Activated naive CD4-positive, alpha-beta T cell treated with anti-CD3 and anti-CD28 coated beads, Interleukin-2, amount 50 U/mL, for 72 hours (primary cell): ENCODE measurements at regions not wholly inside any gene's neighbourhood (a gene's known extent, or its start where the extent isn't known, plus 50 kb on each side); places are given as distances from the start of the nearest gene placed in this dataset.
"Not testable (repeated sequence)": the region's sequence is repeated elsewhere in the genome, so short reads cannot be mapped to it uniquely, and the experiment has no call there.

ENCODE experiments used
- ATAC-seq, 2 donors: fragments of 150-1000 bp; cut with Tn5 transposase; 2 replicates each; pipeline ENCODE4 v1.10.0; 2021; ENCODE audit warnings: mild to moderate bottlenecking in 2 of 2, moderate library complexity in 2 of 2
- DNase-seq, 2 donors: peaks; one replicate each; pipeline ENCODE4 v3.0.0; 2021 to 2022; ENCODE audit warnings: low spot score in 2 of 2
- H3K27ac Mint-ChIP-seq, 2 donors: one replicate each; pipeline ENCODE4 v1.8.0; 2022; ENCODE audit warnings: mild to moderate bottlenecking in 2 of 2, mixed read lengths in 2 of 2
- H3K36me3 Mint-ChIP-seq, 2 donors: one replicate each; pipeline ENCODE4 v1.8.0; 2022; ENCODE audit warnings: mixed read lengths in 2 of 2
- H3K9me3 Mint-ChIP-seq, 2 donors: one replicate each; pipeline ENCODE4 v1.8.0; 2022; ENCODE audit warnings: mixed read lengths in 2 of 2

DNA sequence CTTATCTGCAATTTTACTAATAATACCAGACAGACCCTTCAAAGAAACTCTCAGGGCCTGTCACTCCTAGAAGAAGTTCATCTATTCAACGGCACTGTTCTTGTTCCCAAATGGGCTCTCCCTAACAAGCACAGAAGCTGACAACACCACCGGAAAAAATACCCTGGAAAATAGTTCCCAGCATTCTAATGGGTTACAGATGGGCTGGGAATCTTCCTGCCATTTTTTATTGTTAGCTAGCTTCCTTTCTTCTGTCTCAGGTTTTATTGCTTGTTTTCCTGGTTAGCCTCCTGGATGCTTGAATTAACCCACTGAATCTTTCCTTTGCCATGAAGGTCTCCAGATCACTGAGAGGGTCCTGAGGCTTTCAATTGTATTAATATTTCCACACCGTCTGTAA lies 689.8 kb upstream of the NRP1 start:
- Mint-ChIP-seq H3K27ac (no peak overlapping the region), H3K36me3 (no peaks in the 10 kb centered on the region), H3K9me3 (peaks cover 0 to 5% of the 10 kb centered on the region in 2 donors)
- DNase-seq (no peak), ATAC-seq (no peak)

DNA sequence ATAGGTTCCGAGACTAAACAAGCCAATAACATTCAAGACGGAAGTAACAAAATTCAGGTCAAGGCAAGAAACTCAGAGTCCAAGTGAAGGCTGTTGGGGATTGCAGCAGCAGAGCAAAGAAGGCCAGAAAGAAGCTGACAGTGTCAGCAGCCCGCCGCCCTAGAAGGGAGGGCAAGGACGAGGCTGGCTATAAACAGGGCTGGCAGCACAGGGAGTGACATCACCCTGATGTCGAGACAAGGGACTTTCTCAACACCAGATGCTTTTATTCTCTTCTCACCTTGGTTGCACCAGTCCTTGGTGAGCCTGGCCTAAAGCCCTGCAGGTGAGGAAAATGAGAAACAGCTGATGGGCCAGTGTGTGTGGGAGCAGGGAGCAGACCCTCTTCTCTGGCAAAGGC lies 687.7 kb upstream of the NRP1 start:
- ATAC-seq (no peak), DNase-seq (no peak)
- no peak overlapping the region for H3K27ac Mint-ChIP-seq
- peaks cover 0 to 5% of the 10 kb centered on the region in 2 donors for H3K9me3 Mint-ChIP-seq
- no peaks in the 10 kb centered on the region for H3K36me3 Mint-ChIP-seq

DNA sequence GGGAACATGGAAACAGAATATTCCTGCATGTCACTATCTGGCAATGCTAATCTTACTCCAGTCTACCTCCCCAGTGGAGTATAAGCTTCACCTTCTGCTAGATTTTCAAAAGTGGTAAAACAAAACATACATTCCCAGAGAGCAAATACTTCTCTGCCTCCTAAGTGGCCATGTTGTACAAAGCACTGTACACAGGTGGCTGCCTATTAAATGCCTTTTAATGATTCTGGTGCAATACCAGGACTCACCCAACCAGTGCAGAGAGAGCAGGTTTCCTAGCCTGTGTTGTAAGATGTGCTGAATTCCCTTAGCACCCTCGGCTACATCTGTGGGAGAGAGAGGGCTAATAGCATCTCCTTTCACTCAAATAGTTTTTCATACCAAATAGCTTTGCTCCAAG lies 684.3 kb upstream of the NRP1 start:
- ATAC-seq = no peak
- Mint-ChIP-seq H3K36me3 (no peaks in the 10 kb centered on the region), H3K27ac (no peak overlapping the region), H3K9me3 (peaks cover 0 to 9% of the 10 kb centered on the region in 2 donors)
- no peak for DNase-seq

DNA sequence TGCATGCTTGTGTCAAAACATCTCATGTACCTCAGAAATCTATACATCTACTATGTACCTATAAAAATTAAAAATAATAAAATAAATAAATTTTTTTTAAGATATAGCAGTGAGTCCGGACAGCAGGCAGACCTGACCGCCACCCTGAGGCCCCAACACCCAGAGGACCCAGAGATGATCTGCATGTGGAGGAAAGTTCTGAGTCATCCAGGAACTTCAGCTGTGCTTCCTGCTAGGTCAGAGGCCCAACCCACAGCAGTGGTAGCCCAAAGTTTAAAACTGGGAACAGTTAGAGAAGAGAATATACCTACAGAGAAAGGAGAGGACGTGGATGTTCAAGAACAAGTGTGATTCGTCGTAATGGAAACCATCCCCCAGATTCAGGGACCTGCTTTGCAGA lies 683.7 kb upstream of the NRP1 start:
- Mint-ChIP-seq H3K9me3 (peaks cover 0 to 9% of the 10 kb centered on the region in 2 donors), H3K36me3 (no peaks in the 10 kb centered on the region), H3K27ac (no peak overlapping the region)
- no peak for ATAC-seq
- no peak for DNase-seq

DNA sequence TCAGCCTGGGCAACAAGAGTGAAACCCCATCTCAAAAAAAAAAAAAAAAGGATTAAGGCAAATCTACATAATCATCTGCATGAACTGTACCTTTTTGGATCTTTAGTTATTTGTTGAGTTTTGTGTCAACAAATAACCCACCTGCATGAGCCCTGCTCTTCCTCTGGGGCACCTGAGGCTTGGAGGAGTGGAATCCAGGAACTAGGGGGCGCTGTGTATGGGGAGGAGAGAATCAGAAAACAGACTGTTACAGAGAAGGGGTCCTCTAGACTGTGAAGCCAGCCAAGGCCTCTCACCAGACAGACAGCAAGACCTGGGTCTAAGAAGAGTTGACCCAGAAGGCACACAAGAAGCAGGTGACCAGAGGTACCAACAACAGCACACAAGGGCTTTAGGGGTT lies 682.8 kb upstream of the NRP1 start:
- H3K9me3 Mint-ChIP-seq = peaks cover 0 to 9% of the 10 kb centered on the region in 2 donors

DNA sequence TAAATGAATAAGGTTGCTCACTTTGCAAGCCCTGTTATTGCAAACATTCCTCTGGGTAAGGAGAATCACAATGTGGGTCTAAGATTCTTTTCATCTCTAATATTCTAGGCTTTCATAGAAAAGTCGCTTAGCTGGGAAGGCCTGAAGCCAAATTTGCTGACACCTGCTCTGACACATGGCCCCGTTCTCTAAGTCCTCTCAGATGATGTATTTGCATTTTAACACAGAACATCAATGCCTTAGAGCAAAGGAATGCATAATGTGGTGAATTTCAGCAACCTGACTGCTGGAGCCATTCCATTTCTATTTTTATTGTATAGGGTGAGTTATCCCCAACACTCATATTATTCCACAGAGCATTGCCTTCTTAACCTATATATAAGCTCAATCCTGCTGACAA lies 682.1 kb upstream of the NRP1 start:
- DNase-seq (no peak), ATAC-seq (no peak)
- Mint-ChIP-seq H3K9me3 (peaks cover 0 to 4% of the 10 kb centered on the region in 2 donors), H3K27ac (no peak overlapping the region), H3K36me3 (no peaks in the 10 kb centered on the region)

More for the DNA sequence above, 682.8 kb upstream of the NRP1 start:
- no peak for ATAC-seq
- no peaks in the 10 kb centered on the region for H3K36me3 Mint-ChIP-seq
- no peak for DNase-seq
- H3K27ac Mint-ChIP-seq = no peak overlapping the region

DNA sequence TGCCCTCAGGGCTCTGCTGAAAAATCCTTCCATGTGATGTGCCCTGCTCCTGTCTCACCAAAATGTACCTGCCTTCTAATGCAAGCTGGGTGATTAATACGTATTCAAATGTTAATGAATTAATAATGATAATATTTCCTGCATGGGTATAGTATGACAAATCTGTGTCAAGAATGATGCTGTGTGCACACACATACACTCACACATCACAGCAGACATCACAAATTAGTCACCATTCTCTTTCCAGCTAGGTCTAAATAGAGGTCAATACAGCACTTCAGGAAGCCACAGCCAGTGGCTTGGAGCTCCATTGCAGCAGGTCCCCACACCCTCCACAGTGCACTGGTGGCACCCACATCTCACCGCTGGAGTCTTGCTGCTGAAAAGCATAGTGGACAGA lies 681.2 kb upstream of the NRP1 start:
- Mint-ChIP-seq H3K36me3 (no peaks in the 10 kb centered on the region), H3K27ac (no peak overlapping the region), H3K9me3 (peaks cover 0 to 4% of the 10 kb centered on the region in 2 donors)
- DNase-seq (no peak), ATAC-seq (no peak)

DNA sequence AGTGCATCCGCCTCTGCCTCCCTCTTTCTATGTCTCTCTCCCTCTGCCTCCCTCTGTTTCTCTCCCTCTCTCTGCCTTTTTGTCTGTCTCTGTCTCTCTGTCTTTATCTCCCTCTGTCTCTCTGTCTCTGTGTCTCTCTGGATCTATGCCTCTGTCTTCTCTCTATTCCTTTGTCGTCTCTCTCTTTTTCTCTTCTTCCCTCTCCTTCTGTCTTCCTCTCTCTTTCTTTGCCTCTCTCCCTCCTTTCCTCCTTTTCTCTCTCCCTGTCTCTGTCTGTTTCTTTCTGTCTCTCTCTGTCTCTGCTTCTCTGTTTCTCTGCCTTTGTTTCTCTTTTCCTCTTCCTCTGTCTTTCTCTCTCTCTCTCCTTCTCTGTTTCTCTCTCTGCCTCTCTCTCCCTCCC lies 678.8 kb upstream of the NRP1 start:
- DNase-seq = no peak

DNA sequence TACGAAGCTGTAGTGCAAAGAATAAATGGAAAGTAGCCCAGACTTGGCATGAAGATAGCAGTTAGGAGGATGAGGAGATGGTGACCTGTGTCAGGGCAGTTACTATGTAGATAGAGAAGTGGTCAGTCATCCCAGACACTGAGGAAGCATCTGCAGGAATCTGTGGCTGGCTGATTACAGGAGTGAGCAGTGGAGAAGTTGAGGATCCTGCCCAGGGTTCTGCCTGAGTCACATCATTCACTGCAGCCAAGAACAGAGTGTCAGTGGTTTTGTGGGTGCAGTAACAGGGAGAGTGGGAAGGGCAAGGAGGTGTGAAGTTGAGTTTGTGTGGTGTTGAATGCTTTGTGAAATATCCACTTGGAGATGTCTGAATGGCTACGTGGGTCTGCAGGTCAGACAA lies 676.4 kb upstream of the NRP1 start:
- Mint-ChIP-seq H3K27ac (no peak overlapping the region), H3K9me3 (peaks cover 0 to 2% of the 10 kb centered on the region in 2 donors), H3K36me3 (no peaks in the 10 kb centered on the region)
- no peak for ATAC-seq
- no peak for DNase-seq

More for the DNA sequence above, 678.8 kb upstream of the NRP1 start:
- no peak for ATAC-seq
- H3K27ac Mint-ChIP-seq = peak overlapping the region; percentile 9 to 41
- peaks cover 0 to 4% of the 10 kb centered on the region in 2 donors for H3K9me3 Mint-ChIP-seq
- H3K36me3 Mint-ChIP-seq = no peaks in the 10 kb centered on the region

DNA sequence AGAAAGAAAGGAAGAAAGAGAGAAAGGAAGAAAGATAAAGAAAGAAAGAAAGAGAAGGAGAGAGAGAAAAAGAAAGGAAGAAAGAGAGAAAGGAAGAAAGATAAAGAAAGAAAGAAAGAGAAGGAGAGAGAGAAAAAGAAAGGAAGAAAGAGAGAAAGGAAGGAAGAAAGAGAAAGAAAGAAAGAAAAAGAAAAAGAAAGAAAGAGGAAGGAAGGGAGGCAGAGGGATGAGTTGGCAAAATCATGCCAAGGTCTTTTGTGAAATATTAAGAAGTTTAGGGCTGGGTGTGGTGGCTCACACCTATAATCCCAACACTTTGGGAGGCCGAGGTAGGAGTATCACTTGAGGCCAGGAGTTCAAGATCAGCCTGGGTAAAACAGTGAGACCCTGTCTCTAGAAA lies 675.8 kb upstream of the NRP1 start:
- not testable (repeated sequence) for DNase-seq, H3K36me3 Mint-ChIP-seq, H3K9me3 Mint-ChIP-seq, ATAC-seq, H3K27ac Mint-ChIP-seq

DNA sequence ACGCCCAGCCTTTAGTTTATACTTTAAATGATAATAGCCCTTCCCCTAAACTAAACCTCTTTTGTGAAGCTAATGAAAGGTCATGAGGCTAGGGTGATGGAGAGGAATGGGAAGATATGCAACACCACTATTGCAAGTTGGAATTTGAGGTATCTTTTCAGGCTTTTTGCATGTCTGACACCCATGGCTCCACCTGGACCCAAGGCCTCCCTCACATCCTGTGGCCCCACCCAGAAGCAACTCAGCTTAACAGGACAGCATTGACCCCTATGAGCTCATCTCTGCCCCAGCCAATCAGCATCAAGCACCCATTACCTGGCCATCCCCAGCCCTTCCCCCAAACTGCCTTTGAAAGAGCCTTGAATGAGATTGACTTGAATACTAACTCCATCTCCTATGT lies 674.2 kb upstream of the NRP1 start:
- DNase-seq = no peak
- no peaks in the 10 kb centered on the region for H3K9me3 Mint-ChIP-seq
- ATAC-seq = no peak
- no peak overlapping the region for H3K27ac Mint-ChIP-seq
- H3K36me3 Mint-ChIP-seq = no peaks in the 10 kb centered on the region

DNA sequence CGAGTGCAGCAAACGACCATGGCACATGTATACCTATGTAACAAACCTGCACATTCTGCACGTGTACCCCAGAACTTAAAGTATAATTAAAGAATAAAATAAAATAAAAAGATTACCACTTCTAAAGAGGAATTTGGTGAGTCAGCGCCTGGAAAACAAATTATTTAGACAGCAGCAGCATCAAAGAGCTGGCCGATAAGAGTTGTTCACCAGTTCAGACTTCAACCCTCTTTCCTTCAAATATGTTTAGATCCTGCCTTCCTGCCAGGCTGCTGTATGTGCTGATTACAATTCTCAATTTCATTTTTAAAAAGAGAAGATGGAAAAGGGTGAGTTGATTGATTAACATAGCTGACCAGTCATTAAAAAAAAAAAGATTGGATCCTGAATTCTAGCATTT lies 672.0 kb upstream of the NRP1 start:
- no peaks in the 10 kb centered on the region for H3K9me3 Mint-ChIP-seq
- DNase-seq (no peak), ATAC-seq (no peak)
- no peaks in the 10 kb centered on the region for H3K36me3 Mint-ChIP-seq
- no peak overlapping the region for H3K27ac Mint-ChIP-seq

DNA sequence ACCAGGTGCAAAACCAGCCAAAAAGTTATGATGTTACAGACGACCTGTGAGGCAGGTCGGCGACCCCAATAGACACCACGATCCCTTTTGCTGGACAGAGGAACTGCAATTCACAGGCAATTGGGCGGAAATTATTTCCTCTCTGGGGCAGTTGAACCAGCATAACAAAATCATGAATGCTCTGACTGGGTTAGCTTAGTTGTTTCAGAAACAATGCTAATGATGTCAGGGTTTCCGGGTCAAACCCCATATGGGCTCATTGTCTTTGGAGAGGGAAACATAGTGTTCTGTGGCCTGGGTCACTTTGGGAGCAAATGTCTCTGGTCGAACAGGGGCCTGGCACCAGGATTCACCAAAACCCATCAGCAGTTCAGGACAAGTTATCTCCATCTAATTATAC lies 669.1 kb upstream of the NRP1 start:
- H3K27ac Mint-ChIP-seq = no peak overlapping the region
- H3K36me3 Mint-ChIP-seq = no peaks in the 10 kb centered on the region
- ATAC-seq = no peak
- no peaks in the 10 kb centered on the region for H3K9me3 Mint-ChIP-seq
- DNase-seq = no peak

DNA sequence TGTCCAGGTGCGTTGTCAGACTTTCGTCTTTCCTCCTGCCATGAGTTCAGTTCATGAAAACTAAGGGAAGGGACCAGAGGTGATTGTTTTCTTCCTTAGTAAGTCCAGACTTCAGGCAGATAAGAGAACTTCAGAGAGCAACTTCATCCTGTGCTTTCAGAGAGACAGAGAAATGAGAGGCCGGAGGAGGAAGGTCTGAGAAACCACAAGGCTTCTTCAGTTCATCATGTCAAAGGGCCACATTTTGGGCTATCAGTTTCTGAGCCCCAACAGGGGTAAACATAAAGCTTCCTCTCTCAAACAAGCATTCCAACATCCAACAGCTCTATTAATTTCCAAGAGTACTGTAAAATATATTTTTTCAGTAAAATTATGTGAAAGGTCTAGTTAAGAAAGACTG lies 668.4 kb upstream of the NRP1 start:
- ATAC-seq (no peak), DNase-seq (no peak)
- Mint-ChIP-seq H3K27ac (no peak overlapping the region), H3K9me3 (no peaks in the 10 kb centered on the region), H3K36me3 (no peaks in the 10 kb centered on the region)

DNA sequence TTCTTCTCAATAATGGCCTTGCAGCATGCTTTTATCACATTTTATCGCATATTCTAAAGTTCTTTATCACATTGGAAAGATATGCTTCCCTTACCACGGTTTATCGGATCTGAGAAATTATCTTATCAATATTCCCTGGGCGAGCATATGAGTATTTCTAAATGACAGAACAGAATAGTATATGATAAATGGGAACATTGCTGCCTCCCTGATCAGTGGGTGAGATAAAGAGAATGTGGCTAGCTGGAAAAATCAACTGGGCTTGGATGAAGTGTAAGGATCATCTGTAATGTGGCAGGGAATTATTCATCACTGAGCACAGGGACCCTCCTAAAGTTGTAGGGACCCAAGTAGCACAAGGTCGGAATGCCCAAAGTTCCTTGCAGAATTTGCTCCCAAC lies 667.4 kb upstream of the NRP1 start:
- H3K36me3 Mint-ChIP-seq = no peaks in the 10 kb centered on the region
- peaks cover 0 to 3% of the 10 kb centered on the region in 2 donors for H3K9me3 Mint-ChIP-seq
- ATAC-seq (no peak), DNase-seq (no peak)
- no peak overlapping the region for H3K27ac Mint-ChIP-seq

DNA sequence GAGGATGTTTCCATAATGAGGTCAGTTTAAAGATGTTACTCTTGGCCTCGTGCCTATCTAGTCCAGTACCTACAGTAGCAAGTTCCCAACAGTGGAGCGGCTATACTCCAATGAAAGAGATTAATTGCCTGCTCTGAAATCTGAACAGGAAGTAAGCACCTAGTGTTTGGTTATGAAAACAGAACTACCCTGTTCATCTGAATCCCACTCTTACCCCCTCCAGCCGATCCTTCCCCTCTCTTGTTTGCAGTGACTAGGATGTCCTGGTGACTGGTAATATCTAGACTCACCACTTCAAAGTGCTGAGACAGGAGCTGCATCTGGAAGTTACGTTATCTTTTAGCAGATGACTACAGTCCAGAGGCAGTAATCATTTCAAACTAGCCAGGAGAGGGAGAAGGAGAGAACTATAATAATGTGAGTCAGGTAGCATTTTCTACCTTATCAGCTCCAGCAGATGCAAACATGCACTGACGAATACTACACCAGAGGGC lies 666.7 kb upstream of the NRP1 start:
- no peak for DNase-seq
- Mint-ChIP-seq H3K27ac (no peak overlapping the region), H3K36me3 (no peaks in the 10 kb centered on the region), H3K9me3 (peaks cover 0 to 7% of the 10 kb centered on the region in 2 donors)
- no peak for ATAC-seq

DNA sequence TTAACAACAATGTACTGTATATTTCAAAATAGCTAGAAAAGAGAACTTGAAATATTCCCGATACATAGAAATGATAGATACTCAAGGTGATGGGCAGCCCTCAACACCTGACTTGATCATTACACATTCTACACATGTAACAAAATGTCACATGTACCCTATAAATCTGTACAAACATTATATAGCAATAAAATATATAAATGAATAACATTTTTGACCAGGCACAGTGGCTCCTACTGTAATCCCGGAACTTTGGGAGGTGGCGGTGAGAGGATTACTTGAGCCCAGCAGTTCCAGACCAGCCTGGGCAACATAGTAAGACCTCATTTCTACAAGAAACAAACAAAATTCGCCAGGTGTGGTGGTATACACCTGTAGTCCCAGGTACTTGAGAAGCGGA lies 659.5 kb upstream of the NRP1 start:
- peaks cover 6 to 18% of the 10 kb centered on the region in 2 donors for H3K9me3 Mint-ChIP-seq
- H3K36me3 Mint-ChIP-seq = no peaks in the 10 kb centered on the region
- ATAC-seq = no peak
- H3K27ac Mint-ChIP-seq = no peak overlapping the region
- no peak for DNase-seq

DNA sequence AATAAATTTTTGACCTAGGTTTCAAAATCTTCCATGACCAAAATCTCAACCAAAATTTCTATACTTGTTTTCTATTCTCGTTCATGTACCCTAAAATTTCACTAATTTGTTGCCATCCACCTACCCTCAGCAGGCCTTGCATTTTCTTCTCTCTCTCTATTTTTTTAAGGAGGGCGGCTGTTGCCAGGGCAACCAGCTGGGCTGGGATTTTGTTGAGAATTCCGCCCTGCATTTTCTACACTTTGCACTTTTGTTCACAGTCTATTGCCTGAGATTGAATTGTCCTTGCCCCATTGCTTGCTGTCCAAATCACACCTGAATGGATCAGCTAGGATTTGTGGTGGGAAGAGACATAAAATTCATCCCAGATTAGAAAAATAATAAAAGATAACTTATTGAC lies 657.5 kb upstream of the NRP1 start:
- Mint-ChIP-seq H3K27ac (no peak overlapping the region), H3K9me3 (peaks cover 13 to 16% of the 10 kb centered on the region in 2 donors), H3K36me3 (no peaks in the 10 kb centered on the region)
- ATAC-seq = no peak
- DNase-seq = no peak

DNA sequence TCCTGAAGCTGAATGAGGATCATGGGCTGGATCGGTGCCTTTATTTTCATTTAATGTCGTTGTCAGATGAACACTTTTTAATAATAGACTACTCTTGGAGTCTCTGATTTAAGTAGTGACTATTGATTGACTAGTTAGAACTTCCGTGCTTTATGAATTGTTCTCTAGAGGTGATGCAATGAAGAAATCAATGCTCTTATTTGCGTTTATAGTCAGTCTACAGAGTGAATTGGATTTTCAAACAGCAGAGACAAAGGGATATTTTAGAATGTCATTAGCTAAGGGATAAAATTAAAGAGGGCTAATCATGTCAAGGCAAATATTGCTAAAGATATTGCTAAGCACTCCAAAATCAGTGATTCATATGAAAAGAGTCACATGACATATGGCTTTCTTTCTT lies 652.0 kb upstream of the NRP1 start:
- no peak overlapping the region for H3K27ac Mint-ChIP-seq
- ATAC-seq = no peak
- H3K9me3 Mint-ChIP-seq = peaks cover 12 to 13% of the 10 kb centered on the region in 2 donors
- no peak for DNase-seq
- no peaks in the 10 kb centered on the region for H3K36me3 Mint-ChIP-seq
